Mesodermal cell (in vitro differentiated cells): ENCODE measurements at regions not wholly inside any gene's neighbourhood (a gene's known extent, or its start where the extent isn't known, plus 50 kb on each side); places are given as distances from the start of the nearest gene placed in this dataset.

Source experiments
- H3K27ac ChIP-seq: 2 replicates; pipeline ENCODE4 v1.7.0; 2013; ENCODE audit warnings: mild to moderate bottlenecking, low read depth, low read length, moderate library complexity; ENCODE audit not compliant: severe bottlenecking
- H3K36me3 ChIP-seq: 2 replicates; pipeline ENCODE4 v1.7.1; 2013; ENCODE audit warnings: mild to moderate bottlenecking, low read length, moderate library complexity; ENCODE audit not compliant: control insufficient read depth, insufficient read depth
- H3K4me1 ChIP-seq: one replicate; pipeline ENCODE4 v1.7.1; 2013; ENCODE audit warnings: mild to moderate bottlenecking, low read length; ENCODE audit not compliant: insufficient read depth, control insufficient read depth, poor library complexity, severe bottlenecking
- H3K4me3 ChIP-seq: 2 replicates; pipeline ENCODE4 v1.7.0; 2013; ENCODE audit warnings: low read length, control low read depth, mild to moderate bottlenecking; ENCODE audit not compliant: insufficient read depth, poor library complexity, severe bottlenecking; ENCODE audit errors: extremely low read depth
- H3K9me3 ChIP-seq: 2 replicates; pipeline ENCODE4 v1.7.1; 2013; ENCODE audit warnings: mild to moderate bottlenecking, low read length, moderate library complexity; ENCODE audit not compliant: control insufficient read depth
- WGBS, 2 experiments: methylation state at CpG; one replicate each; pipeline ENCODE4 v1.1.5; 2013; ENCODE audit warnings: missing lambda C conversion rate in 2 of 2; ENCODE audit not compliant: insufficient coverage in 2 of 2; 5-methylcytosine and 5-hydroxymethylcytosine counted together

- Histone ChIP-seq H3K36me3 (no peaks in the 10 kb centered on the region), H3K4me3 (no peak overlapping the region), H3K9me3 (no peaks in the 10 kb centered on the region), H3K4me1 (peaks cover 43% of the 10 kb centered on the region), H3K27ac (no peak overlapping the region)
- 59 to 71% methylated on average over 9 to 11 of the region's 19 CpGs for WGBS, 2 experiments
These were observed 204.1 kb upstream of the CIBAR2 start for GRCh38 chr16:85316321-85316919.

- Histone ChIP-seq H3K36me3 (no peaks in the 10 kb centered on the region), H3K4me1 (peaks cover 41% of the 10 kb centered on the region), H3K9me3 (no peaks in the 10 kb centered on the region), H3K4me3 (no peak overlapping the region), H3K27ac (no peak overlapping the region)
- WGBS, 2 experiments, result 93 to 94% methylated on average over 9 of the region's 9 CpGs
These were observed 204.7 kb upstream of the CIBAR2 start for GRCh38 chr16:85316944-85317343.

- Histone ChIP-seq H3K4me1 (peaks cover 39% of the 10 kb centered on the region), H3K9me3 (no peaks in the 10 kb centered on the region), H3K27ac (no peak overlapping the region), H3K4me3 (no peak overlapping the region), H3K36me3 (no peaks in the 10 kb centered on the region)
- WGBS, 2 experiments, result 96 to 98% methylated on average over 9 to 12 of the region's 12 CpGs
These were observed 205.4 kb upstream of the CIBAR2 start for GRCh38 chr16:85317704-85318103.

GRCh38 chr16:85319208-85319983, 207.1 kb upstream of the CIBAR2 start:
- H3K4me3 ChIP-seq, result no peak overlapping the region
- H3K27ac ChIP-seq, result no peak overlapping the region
- no peaks in the 10 kb centered on the region for H3K36me3 ChIP-seq
- H3K4me1 ChIP-seq, result peaks cover 23% of the 10 kb centered on the region
- 94 to 97% methylated on average over 18 to 22 of the region's 24 CpGs for WGBS, 2 experiments
- H3K9me3 ChIP-seq, result no peaks in the 10 kb centered on the region

- Histone ChIP-seq H3K4me3 (no peak overlapping the region), H3K36me3 (no peaks in the 10 kb centered on the region), H3K4me1 (peaks cover 24% of the 10 kb centered on the region), H3K27ac (no peak overlapping the region), H3K9me3 (no peaks in the 10 kb centered on the region)
- 88 to 95% methylated on average over 14 to 16 of the region's 19 CpGs for WGBS, 2 experiments
These were observed 207.7 kb upstream of the CIBAR2 start for GRCh38 chr16:85319984-85320440.

GRCh38 chr16:85320677-85321385, 208.6 kb upstream of the CIBAR2 start:
- Histone ChIP-seq H3K9me3 (no peaks in the 10 kb centered on the region), H3K36me3 (no peaks in the 10 kb centered on the region), H3K4me1 (peaks cover 24% of the 10 kb centered on the region), H3K4me3 (no peak overlapping the region), H3K27ac (no peak overlapping the region)
- 93 to 99% methylated on average over 7 to 10 of the region's 11 CpGs for WGBS, 2 experiments

GRCh38 chr16:85321509-85322271, 209.4 kb upstream of the CIBAR2 start:
- 90 to 93% methylated on average over 13 to 14 of the region's 16 CpGs for WGBS, 2 experiments
- H3K4me3 ChIP-seq, result no peak overlapping the region
- H3K4me1 ChIP-seq, result peaks cover 28% of the 10 kb centered on the region
- no peak overlapping the region for H3K27ac ChIP-seq
- H3K9me3 ChIP-seq, result no peaks in the 10 kb centered on the region
- no peaks in the 10 kb centered on the region for H3K36me3 ChIP-seq

GRCh38 chr16:85323230-85323960, 211.1 kb upstream of the CIBAR2 start:
- Histone ChIP-seq H3K36me3 (no peaks in the 10 kb centered on the region), H3K4me1 (peaks cover 28% of the 10 kb centered on the region), H3K9me3 (no peaks in the 10 kb centered on the region), H3K4me3 (no peak overlapping the region), H3K27ac (no peak overlapping the region)
- 90 to 92% methylated on average over 9 to 14 of the region's 14 CpGs for WGBS, 2 experiments

GRCh38 chr16:85323961-85324253, 211.6 kb upstream of the CIBAR2 start:
- Histone ChIP-seq H3K4me3 (no peak overlapping the region), H3K27ac (no peak overlapping the region), H3K4me1 (peaks cover 31% of the 10 kb centered on the region), H3K9me3 (no peaks in the 10 kb centered on the region), H3K36me3 (no peaks in the 10 kb centered on the region)
- 92 to 96% methylated on average over 10 of the region's 10 CpGs for WGBS, 2 experiments

- Histone ChIP-seq H3K4me3 (no peak overlapping the region), H3K36me3 (no peaks in the 10 kb centered on the region), H3K9me3 (no peaks in the 10 kb centered on the region), H3K27ac (no peak overlapping the region), H3K4me1 (peaks cover 37% of the 10 kb centered on the region)
- 94 to 96% methylated on average over 9 to 12 of the region's 13 CpGs for WGBS, 2 experiments
These were observed 212.2 kb upstream of the CIBAR2 start for GRCh38 chr16:85324488-85324887.
